ENCODE measurements at regions not wholly inside any gene's neighbourhood (a gene's known extent, or its start where the extent isn't known, plus 50 kb on each side); places are given as distances from the start of the nearest gene placed in this dataset.

DNA sequence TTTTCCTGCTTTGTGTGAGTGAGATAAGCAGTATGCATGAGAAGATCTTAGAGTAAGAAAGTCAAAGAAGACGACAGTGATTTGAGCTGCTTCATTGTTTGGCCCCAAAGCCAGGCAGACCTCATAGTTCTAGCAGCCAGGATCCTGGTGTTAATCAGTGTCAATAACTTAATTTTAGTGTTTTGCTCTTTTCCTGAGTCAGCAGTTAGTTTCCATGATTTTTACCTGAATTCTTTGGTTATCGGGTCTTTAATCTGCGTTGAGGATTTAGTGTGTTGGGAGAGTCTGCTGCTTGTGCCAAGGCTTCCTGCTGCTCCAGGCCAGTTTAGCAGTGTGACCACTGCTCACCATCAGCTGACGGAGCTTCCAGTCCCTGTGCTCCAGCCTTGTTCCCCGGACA is 241.6 kb upstream of the SOX5 start:
- no peaks in the 10 kb centered on the region for H3K27me3 ChIP-seq (ENCODE audit: insufficient read depth, low read length)
- H3K9ac ChIP-seq (ENCODE audit: low read length): no peak overlapping the region
- intact Hi-C loops (cut with micrococcal nuclease): no loop called here
- H3K9me3 ChIP-seq (ENCODE audit: control insufficient read depth in 1 of 2, insufficient read depth in 1 of 2, low read depth in 1 of 2, low read length in 2 of 2): peaks cover 10 to 34% of the 10 kb centered on the region in 2 experiments; a peak in 3 of 4 replicates
- H3K4me2 ChIP-seq (ENCODE audit: low read length): no peak overlapping the region
- no peaks in the 10 kb centered on the region for H3K36me3 ChIP-seq (ENCODE audit: control insufficient read depth in 1 of 2, insufficient read depth in 2 of 2, low read length in 2 of 2)
- no peaks in the 10 kb centered on the region for H3K9me2 ChIP-seq (ENCODE audit: insufficient read depth)
- TF ChIP-seq SP1 (IDR thresholded peaks at IDR 0.05; ENCODE audit: low read depth) (no peak), YY1 (IDR thresholded peaks at IDR 0.05; ENCODE audit: extremely low read depth, insufficient replicate concordance, low read depth, low read length) (no peak), RAD21 (IDR thresholded peaks at IDR 0.05; ENCODE audit: low read depth) (no peak)
- RAD21 ChIA-PET (ENCODE audit: low non-redundant PET in 1 of 2, low total read pairs in 2 of 2, uncharacterized antibody in 2 of 2, unreplicated experiment in 2 of 2): no interaction called here
- no peak overlapping the region for H2AFZ ChIP-seq (ENCODE audit: low read depth, low read length, poor library complexity, severe bottlenecking)
- CTCF ChIA-PET: no interaction called here
- no peak overlapping the region for H3K4me3 ChIP-seq (replicated peaks in 1 of 2; ENCODE audit: low read depth in 1 of 2, low read length in 2 of 2)
- H4K20me1 ChIP-seq (ENCODE audit: insufficient read depth): no peaks in the 10 kb centered on the region
- H3K4me1 ChIP-seq (ENCODE audit: control insufficient read depth in 1 of 2, insufficient read depth in 2 of 2, low read length in 2 of 2): no peaks in the 10 kb centered on the region
- POLR2A ChIA-PET: no interaction called here
- H3K79me2 ChIP-seq (ENCODE audit: insufficient read depth, low read length): no peaks in the 10 kb centered on the region
- no peak for DNase-seq (ENCODE audit: low read depth, low spot score)
- no TSS peak for BruUV-seq (replicated peaks)
- ATAC-seq: no peak
- H3K27ac ChIP-seq (ENCODE audit: low read depth, low read length): no peak overlapping the region

DNA sequence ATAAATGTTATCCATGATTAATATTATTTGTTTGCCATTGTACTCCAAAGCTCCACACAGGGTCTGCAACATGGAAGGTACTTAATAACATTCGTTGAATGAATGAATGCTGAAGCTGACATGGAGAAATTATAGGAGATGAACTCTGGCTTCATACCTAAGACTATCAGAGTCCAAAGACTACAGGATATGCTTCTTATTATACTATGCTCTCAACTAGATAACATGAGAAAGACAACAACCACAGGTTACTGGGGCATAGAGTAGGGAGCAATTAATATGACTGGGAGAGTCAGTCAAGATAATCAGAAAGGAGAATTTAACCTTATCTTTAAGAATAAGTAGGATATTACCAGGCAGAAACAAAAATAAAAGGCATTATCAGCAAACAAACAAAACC is 236.3 kb upstream of the SOX5 start:
- Histone ChIP-seq H3K4me1 (ENCODE audit: control insufficient read depth in 1 of 2, insufficient read depth in 2 of 2, low read length in 2 of 2) (no peaks in the 10 kb centered on the region), H3K9me3 (ENCODE audit: control insufficient read depth in 1 of 2, insufficient read depth in 1 of 2, low read depth in 1 of 2, low read length in 2 of 2) (peaks cover 21 to 30% of the 10 kb centered on the region in 2 experiments; a peak in 2 of 4 replicates), H3K4me3 (replicated peaks in 1 of 2; ENCODE audit: low read depth in 1 of 2, low read length in 2 of 2) (no peak overlapping the region), H3K9ac (ENCODE audit: low read length) (no peak overlapping the region), H4K20me1 (ENCODE audit: insufficient read depth) (no peaks in the 10 kb centered on the region), H2AFZ (ENCODE audit: low read depth, low read length, poor library complexity, severe bottlenecking) (no peak overlapping the region), H3K79me2 (ENCODE audit: insufficient read depth, low read length) (no peaks in the 10 kb centered on the region), H3K4me2 (ENCODE audit: low read length) (no peak overlapping the region), H3K27ac (ENCODE audit: low read depth, low read length) (no peak overlapping the region), H3K27me3 (ENCODE audit: insufficient read depth, low read length) (no peaks in the 10 kb centered on the region), H3K9me2 (ENCODE audit: insufficient read depth) (no peaks in the 10 kb centered on the region), H3K36me3 (ENCODE audit: control insufficient read depth in 1 of 2, insufficient read depth in 2 of 2, low read length in 2 of 2) (no peaks in the 10 kb centered on the region)
- intact Hi-C loops (cut with micrococcal nuclease): no loop called here
- no TSS peak for BruUV-seq (replicated peaks)
- ChIA-PET RAD21 (ENCODE audit: low non-redundant PET in 1 of 2, low total read pairs in 2 of 2, uncharacterized antibody in 2 of 2, unreplicated experiment in 2 of 2) (no interaction called here), CTCF (no interaction called here), POLR2A (no interaction called here)
- no peak for TF ChIP-seq ELF1 (IDR thresholded peaks at IDR 0.05; ENCODE audit: borderline replicate concordance, low read depth)
- TF ChIP-seq SIN3A (IDR thresholded peaks at IDR 0.05; ENCODE audit: low read depth): no peak
- TF ChIP-seq, protein P1, sequence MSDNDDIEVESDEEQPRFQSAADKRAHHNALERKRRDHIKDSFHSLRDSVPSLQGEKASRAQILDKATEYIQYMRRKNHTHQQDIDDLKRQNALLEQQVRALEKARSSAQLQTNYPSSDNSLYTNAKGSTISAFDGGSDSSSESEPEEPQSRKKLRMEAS (IDR thresholded peaks at IDR 0.05): no peak
- no peak for TF ChIP-seq POLR2A (IDR thresholded peaks at IDR 0.05; ENCODE audit: borderline replicate concordance, extremely low read depth, insufficient read depth, insufficient read length)
- TF ChIP-seq, protein P2, sequence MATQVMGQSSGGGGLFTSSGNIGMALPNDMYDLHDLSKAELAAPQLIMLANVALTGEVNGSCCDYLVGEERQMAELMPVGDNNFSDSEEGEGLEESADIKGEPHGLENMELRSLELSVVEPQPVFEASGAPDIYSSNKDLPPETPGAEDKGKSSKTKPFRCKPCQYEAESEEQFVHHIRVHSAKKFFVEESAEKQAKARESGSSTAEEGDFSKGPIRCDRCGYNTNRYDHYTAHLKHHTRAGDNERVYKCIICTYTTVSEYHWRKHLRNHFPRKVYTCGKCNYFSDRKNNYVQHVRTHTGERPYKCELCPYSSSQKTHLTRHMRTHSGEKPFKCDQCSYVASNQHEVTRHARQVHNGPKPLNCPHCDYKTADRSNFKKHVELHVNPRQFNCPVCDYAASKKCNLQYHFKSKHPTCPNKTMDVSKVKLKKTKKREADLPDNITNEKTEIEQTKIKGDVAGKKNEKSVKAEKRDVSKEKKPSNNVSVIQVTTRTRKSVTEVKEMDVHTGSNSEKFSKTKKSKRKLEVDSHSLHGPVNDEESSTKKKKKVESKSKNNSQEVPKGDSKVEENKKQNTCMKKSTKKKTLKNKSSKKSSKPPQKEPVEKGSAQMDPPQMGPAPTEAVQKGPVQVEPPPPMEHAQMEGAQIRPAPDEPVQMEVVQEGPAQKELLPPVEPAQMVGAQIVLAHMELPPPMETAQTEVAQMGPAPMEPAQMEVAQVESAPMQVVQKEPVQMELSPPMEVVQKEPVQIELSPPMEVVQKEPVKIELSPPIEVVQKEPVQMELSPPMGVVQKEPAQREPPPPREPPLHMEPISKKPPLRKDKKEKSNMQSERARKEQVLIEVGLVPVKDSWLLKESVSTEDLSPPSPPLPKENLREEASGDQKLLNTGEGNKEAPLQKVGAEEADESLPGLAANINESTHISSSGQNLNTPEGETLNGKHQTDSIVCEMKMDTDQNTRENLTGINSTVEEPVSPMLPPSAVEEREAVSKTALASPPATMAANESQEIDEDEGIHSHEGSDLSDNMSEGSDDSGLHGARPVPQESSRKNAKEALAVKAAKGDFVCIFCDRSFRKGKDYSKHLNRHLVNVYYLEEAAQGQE (IDR thresholded peaks at IDR 0.05; ENCODE audit: low read depth): no peak
- no peak for TF ChIP-seq SRF (IDR thresholded peaks at IDR 0.05; ENCODE audit: low read depth)
- no peak for TF ChIP-seq JUND (IDR thresholded peaks at IDR 0.05)
- ATAC-seq (no peak), DNase-seq (ENCODE audit: low read depth, low spot score) (no peak)

Data from HCT116 (cell line).